Upper lobe of left lung (tissue), 4 donors: ENCODE measurements at regions not wholly inside any gene's neighbourhood (a gene's known extent, or its start where the extent isn't known, plus 50 kb on each side); places are given as distances from the start of the nearest gene placed in this dataset.

Experiments used
- CTCF ChIP-seq, 6 experiments: fragments of 450-650 bp in 4 of 6; fragments of 200-600 bp in 2 of 6; sonication (generic) in 2 of 6; IDR thresholded peaks; one replicate each; pipeline ENCODE4 v1.5.1; 2016 to 2019; ENCODE audit warnings: antibody characterized with exemption in 6 of 6
- POLR2AphosphoS5 ChIP-seq, 2 donors: sonication (generic); formaldehyde crosslinking; IDR thresholded peaks; one replicate each; pipeline ENCODE4 v1.5.1; 2017; ENCODE audit warnings: antibody characterized with exemption in 2 of 2

- TF ChIP-seq CTCF (IDR thresholded peaks at IDR 0.05) (no peak), POLR2AphosphoS5 (IDR thresholded peaks at IDR 0.05) (no peak)
Observed at GRCh38 chr10:60569681-60570080, 180.0 kb upstream of the ANK3 start.
